Stimulated activated CD4-positive, alpha-beta T cell treated with anti-CD3 and anti-CD28 coated beads, Interleukin-12 subunit alpha, Interleukin-12 subunit beta, amount 100 ng/mL, for 48 hours (primary cell): ENCODE measurements at regions not wholly inside any gene's neighbourhood (a gene's known extent, or its start where the extent isn't known, plus 50 kb on each side); places are given as distances from the start of the nearest gene placed in this dataset.
"Not testable (repeated sequence)": the region's sequence is repeated elsewhere in the genome, so short reads cannot be mapped to it uniquely, and the experiment has no call there.

ENCODE experiments used
- DNase-seq, 3 donors: peaks; one replicate each; pipeline ENCODE4 v3.0.0-alpha.2; 2020; ENCODE audit warnings: low read depth in 2 of 3, low spot score in 1 of 3

DNA sequence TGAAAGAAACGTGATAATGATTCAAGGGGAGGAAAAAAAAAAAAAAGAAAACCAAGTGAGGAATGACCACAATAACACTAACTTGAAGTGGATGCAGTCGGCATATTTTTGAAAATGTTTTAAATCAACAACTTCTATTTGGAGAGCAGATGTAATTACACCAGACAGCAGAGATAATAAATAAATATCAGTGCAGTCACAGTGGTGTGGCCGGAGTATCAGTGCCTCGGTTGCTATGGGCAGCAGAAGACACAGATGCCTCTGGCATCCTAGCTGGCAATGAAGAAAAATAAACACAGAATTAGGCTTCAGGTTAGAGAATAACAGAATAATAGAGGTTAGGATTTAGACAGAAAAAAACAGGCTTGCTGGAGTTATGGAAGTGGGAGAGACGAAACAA lies 888.3 kb downstream of the LTN1 start:
- DNase-seq, result no peak

DNA sequence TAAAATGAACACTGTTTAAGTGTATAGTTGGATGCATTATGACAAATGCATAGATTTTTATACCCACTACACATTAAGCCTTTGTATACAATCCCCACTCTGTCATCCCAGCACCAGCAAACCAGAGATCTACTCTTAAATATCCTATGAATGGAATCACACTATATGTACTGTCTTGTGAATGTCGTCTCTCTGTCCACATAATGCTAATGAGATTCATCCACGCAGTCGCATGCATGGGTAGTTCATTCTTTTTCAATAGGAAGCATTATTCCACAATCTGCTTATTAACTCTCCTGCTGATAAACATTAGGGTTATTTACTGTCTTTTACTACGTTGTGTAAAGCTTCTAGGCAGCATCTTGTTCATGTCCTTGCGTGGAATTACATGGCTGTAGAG lies 892.3 kb downstream of the LTN1 start:
- no peak for DNase-seq

DNA sequence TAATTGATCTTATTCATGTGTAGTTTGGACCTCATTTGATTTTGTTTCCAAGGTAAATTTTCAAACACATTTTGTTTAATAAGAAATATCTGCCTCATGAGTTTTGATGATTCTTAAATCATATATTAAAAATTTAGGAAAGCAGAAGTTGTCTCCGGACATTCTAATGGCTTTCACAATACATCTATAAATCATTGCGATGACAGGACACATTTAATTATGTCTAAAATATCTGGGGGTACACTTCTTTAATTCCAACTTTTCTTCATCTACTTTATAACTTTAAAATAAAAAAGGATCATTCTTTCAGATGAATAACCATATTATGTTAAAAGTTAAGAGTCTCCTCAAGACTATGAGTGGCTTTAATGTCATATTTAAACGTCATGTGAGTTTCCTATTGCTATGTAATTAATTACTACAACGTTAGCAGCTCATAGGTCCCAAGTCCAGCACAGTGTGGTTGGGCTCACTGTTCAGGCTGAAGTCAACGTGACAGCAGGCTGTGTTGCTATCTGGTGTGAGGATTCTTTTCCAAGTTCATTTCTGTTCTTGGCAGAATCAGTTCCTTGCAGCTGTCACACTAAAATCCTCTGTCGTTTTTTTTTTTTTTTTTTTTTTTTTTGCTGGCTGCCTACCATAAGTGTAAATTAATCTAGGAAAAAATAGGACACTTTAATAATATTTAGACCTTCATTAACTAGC lies 893.5 kb downstream of the LTN1 start:
- no peak for DNase-seq

GRCh38 chr21:28091466-28091865 lies 901.2 kb downstream of the LTN1 start:
- DNase-seq, result no peak

- DNase-seq, result no peak
Measured at GRCh38 chr21:28090546-28090945, 902.1 kb downstream of the LTN1 start.

- no peak for DNase-seq
Measured at GRCh38 chr21:28089599-28090441, 902.9 kb downstream of the LTN1 start.

DNA sequence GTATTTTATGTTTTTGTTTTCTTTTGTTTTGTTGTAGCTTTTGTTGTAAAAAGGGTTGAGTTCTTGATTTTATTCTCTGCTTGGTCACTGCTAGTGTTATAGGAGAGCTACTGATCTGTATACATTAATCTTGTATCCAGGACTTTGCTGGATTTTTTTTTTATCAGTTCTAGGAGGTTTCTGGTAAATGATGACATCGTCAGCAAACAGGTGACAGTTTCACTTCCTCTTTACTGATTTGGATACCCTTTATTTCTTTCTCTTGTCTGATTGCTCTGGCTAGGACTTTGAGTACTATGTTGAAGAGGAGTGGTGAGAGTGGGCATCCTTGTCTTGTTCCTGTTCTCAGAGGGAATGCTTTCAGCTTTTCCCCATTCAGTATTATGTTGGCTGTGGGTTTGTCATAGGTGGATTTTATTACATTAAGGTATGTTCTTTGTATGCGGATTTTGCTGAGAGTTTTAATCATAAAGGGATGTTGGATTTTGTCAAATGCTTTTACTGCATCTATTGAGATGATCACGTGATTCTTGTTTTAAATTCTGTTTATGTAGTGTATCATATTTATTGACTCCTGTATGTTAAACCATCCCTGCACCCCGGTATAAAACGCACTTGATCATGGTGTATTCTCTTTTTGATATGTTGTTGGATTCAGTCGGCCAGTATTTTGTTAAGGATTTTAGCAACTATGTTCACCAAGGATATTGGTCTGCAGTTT lies 905.7 kb downstream of the LTN1 start:
- no peak for DNase-seq

DNA sequence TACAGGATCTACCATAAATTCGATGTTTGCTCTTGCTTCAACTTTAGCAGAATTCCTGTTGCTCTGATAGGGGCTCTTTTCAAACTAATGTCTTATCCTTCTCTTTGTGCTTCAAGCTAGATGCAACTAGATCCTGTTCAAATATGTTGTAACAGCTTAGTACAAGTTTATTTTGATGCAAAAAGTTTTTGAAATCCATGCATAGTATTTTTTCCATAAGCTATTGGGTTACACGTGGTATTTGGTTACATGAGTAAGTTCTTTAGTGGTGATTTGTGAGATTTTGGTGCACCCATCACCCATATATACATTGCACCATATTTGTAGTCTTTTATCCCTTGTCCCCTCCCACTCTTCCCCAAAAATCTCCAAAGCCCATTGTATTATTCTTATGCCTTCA lies 907.7 kb downstream of the LTN1 start:
- no peak for DNase-seq

GRCh38 chr21:28083350-28083749 lies 909.3 kb downstream of the LTN1 start:
- no peak for DNase-seq

GRCh38 chr21:28078126-28078525 lies 914.6 kb downstream of the LTN1 start:
- DNase-seq, result no peak

GRCh38 chr21:28074676-28075075 lies 918.0 kb downstream of the LTN1 start:
- DNase-seq, result no peak

- no peak for DNase-seq
Measured at GRCh38 chr21:28072601-28073000, 920.1 kb downstream of the LTN1 start.

DNA sequence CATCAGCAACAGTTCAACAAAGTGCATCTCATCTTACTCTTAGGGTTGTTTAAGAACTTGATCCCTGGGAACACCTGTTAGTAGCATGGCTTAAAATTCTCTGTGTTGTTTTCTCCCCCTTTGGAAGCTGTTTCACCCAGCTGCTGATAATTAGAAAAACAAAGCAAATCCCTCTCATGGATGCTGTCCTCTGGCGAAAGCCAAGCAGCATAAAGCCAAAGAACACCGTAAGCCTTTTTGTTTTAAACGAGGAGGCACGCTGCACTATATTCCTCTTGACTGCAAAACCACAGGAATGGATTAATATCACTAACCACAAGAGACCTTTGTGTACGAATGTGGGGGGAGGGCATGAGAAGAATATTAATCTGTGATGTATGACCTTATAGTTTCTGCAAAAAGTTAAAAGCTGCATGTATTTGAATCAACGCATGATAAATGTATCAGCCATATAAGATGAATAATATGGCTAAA lies 923.2 kb downstream of the LTN1 start:
- DNase-seq, result no peak

DNA sequence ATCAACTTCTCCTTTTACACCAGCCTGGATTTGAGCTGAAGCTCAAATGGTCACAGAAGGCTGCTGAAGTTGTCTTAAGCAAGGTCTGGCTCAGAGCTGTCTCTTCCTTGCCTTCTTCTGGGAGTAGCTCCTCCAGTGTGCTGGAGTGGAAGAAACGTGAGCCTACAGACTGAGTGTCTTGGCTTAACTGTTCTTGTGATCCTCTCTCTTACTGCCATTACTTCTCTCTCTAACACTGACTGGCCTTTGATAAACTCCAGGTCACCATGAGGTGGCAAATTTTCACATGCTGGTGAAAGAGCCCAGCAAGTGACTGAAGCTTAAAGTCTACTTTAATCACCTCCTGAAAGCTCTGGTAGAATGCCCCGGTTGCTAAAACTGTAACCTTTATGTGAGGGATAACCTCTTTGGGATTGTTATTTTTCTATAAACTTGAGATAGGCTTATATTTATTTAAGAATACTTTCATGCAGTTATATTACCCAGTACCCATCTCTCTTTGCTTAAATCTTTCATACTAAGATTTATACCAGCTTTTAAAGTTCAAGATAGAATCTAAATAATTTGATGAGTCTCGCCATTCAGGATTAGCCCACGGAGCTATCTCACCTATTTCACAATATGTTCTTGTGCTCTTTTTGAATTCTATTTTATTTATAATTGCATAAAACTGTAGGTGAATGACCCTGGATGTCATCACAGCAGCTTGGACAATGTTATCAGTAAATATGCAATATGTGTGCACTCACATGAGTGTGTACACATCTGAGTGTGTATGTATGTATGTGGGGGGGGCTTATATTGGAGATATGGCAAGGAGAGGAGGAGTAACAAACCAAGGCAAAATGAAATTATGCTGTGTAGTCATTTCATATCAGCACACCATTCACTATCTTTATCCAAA lies 924.0 kb downstream of the LTN1 start:
- DNase-seq, result no peak

GRCh38 chr21:28066596-28067387 lies 925.9 kb downstream of the LTN1 start:
- no peak for DNase-seq

GRCh38 chr21:28066076-28066475 lies 926.6 kb downstream of the LTN1 start:
- no peak for DNase-seq

DNA sequence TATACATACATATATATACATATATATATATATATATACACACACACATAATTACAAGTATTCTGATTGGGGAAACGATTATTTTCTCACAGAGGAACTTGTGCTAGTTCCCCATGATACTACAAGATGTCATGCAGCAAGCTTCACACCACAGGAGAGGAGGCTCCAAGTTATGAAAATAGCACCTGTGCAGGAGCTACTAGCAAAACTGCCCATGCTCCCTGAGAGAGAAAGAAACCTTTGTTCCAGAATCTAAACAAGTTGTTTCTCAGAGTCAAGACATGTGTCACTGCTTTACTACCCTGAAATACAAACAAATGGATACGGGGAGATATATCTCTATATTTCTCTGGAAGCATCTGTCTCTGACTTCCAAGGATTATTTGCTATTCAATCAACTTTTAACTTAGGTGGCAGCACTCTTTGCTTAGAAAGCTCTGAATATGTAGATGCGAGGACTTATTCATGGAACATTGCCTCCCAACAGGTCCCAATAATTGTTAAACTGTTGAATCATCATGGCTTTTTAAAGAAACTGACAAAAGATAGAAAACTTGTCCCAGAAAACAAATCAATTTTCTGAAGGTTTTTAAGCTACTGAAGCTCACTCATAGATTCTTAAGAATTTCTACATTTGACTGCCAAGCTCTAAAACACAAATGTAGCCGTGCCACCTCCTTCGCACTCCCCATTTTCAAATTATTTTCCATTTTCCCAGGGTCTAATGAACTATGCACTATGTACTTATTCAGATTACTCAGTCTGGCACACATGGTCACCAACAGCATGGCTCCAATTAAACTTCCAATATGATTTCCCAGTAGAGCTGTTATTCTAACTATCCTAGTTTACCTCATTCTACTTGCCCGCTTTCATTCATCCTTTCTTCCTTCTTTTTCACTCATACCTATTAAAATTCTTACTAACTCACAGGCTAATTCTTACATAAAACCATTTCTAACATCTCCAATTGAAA lies 929.1 kb downstream of the LTN1 start:
- no peak for DNase-seq

DNA sequence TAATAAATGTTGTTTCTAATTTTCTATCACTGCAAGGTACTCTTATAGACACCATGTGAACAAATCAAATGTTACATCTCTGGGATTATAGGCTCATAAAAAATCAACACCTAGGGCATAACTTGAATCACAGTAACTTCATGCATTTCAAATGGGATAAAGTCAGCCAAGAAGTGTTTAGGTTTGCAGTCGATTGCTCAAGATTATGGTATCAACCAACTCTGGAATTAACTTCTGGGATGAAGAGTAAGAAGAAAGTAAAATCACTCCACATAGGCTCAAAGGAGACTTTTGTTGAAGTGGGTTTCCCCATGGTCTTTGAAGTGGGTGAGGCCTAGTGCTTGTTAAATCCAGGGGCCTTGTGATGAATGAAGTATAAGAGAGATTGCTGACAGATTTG lies 939.7 kb downstream of the LTN1 start:
- DNase-seq, result not testable (repeated sequence)

DNA sequence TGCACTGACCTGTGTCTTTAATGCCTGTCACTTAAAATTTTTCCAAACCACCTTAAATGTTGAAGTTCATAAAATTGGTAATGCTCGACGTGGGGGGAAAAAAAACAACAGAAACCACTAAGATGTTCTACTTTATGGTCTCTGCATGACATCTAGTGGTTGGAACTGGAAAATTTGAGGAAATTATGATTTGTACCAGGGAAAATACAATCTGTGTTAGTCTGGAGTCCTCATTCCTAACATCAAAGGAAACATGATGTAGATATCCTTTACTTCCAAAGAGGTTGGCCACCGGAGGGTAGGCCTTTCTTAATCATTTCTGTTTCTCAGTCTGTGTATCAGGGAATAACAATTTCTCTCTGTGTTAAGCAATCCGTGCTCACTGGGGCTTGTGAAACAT lies 941.0 kb downstream of the LTN1 start:
- DNase-seq, result peak in 1 of 3 donors; percentile 2
